ENCODE measurements at regions not wholly inside any gene's neighbourhood (a gene's known extent, or its start where the extent isn't known, plus 50 kb on each side); places are given as distances from the start of the nearest gene placed in this dataset.
A peak's percentile ranks its signal among the peaks of the same experiment; 100 is the strongest.

DNA sequence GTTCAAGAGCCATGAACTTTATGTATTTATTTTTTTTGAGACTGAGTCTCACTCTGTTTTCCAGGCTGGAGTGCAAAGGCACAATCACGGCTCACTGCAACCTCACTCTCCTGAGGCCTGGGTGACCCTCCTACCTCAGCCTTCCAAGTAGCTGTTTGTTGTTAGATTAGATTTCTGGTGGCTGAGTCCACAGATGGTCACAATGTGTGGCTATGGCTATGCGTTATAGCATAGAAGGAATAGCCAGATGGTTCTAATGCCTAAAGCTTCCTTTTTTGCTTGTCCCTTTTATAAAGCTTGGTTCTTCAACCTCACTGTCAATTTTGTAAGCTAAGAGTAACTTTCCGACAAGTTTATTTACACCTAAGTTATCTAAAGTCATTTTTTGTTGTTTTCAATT is 62.3 kb upstream of the FMN2 start:
- Histone ChIP-seq H3K36me3 (ENCODE audit: control insufficient read depth, insufficient read depth, low read length) (no peaks in the 10 kb centered on the region), H3K18ac (ENCODE audit: low read depth, low read length) (peak overlapping the region; percentile 85), H3K56ac (ENCODE audit: extremely low read depth, insufficient read depth, low read length) (peak overlapping the region; percentile 38; the same call in 1 of the 2 replicates), H2BK15ac (ENCODE audit: low read depth, low read length) (peak overlapping the region; percentile 65; the same call in 2 of the 3 replicates), H3K9me1 (ENCODE audit: insufficient read depth, low read length) (0 out of 2 replicates have a peak, but pooled peaks cover 3% of the 10 kb centered on the region), H2AK9ac (replicated peaks; ENCODE audit: low read depth, low read length, poor library complexity) (no peak overlapping the region), H3K27me3 (ENCODE audit: control insufficient read depth, insufficient read depth, low read length) (no peaks in the 10 kb centered on the region), H2BK20ac (ENCODE audit: low read depth, low read length) (peak overlapping the region; percentile 83), H2BK5ac (ENCODE audit: low read depth, low read length, poor library complexity, severe bottlenecking) (peak overlapping the region; percentile 75), H3K4me3 (ENCODE audit: insufficient read depth, low read depth, low read length) (no peak overlapping the region), H3K79me1 (ENCODE audit: low read depth in 1 of 2, low read length in 2 of 2) (no peaks in the 10 kb centered on the region; a peak in 1 of 4 replicates), H3K4me2 (ENCODE audit: low read depth, low read length) (no peak overlapping the region), H3K4ac (ENCODE audit: low read depth, low read length) (peak overlapping the region; percentile 77), H2AK5ac (ENCODE audit: low read depth, low read length) (peak overlapping the region; percentile 30; the same call in 1 of the 2 replicates), H4K20me1 (ENCODE audit: insufficient read depth, low read length) (no peaks in the 10 kb centered on the region), H3K27ac (ENCODE audit: insufficient read depth, low read length) (peak overlapping the region; percentile 0; the same call in 1 of the 2 replicates), H4K8ac (ENCODE audit: low read depth in 2 of 2, low read length in 2 of 2) (peak overlapping the region; percentile 75 to 89; a peak in 3 of 4 replicates), H4K91ac (ENCODE audit: insufficient read depth, low read depth, low read length) (peak overlapping the region; percentile 77), H4K5ac (ENCODE audit: low read depth, low read length) (peak overlapping the region; percentile 80; the same call in 1 of the 2 replicates), H3K14ac (replicated peaks; ENCODE audit: low read depth, low read length) (peak overlapping the region; percentile 28; the same call in 1 of the 2 replicates), H3K4me1 (ENCODE audit: control insufficient read depth, insufficient read depth, low read length) (peaks cover 10% of the 10 kb centered on the region), H3K23ac (ENCODE audit: low read depth, low read length) (0 out of 2 replicates have a peak overlapping the region, but pooled peaks have one; percentile 57), H2AFZ (replicated peaks; ENCODE audit: low read length, poor library complexity) (no peak overlapping the region), H3K9ac (ENCODE audit: low read depth, low read length) (no peak overlapping the region), H2BK120ac (ENCODE audit: low read depth, low read length) (peak overlapping the region; percentile 82), H3K9me3 (ENCODE audit: control insufficient read depth, insufficient read depth, low read length) (no peaks in the 10 kb centered on the region)
- dilution Hi-C loops (cut with HindIII; ENCODE audit: low sequenced_read_pairs, unreplicated experiment) (loop anchor here (25.0 kb wide), 1 partner anchor 158 kb away; no protein-coding TSS in a partner anchor), intact Hi-C loops (cut with micrococcal nuclease) (loop anchor here (5.0 to 10.0 kb wide), 5 partner anchors 143 to 1455 kb away; partner anchors contain the start of gene GREM2), in situ Hi-C loops (cut with MboI; ENCODE audit: low sequenced_read_pairs) (loop anchor here (5.0 kb wide), 2 partner anchors 158 to 663 kb away; no protein-coding TSS in a partner anchor)
- POLR2A ChIA-PET (ENCODE audit: unreplicated experiment) = no interaction called here
- WGBS, 2 experiments (ENCODE audit: extremely low coverage in 2 of 2, insufficient read length in 1 of 2) = no CpG with 5 or more reads among the region's 3 CpGs
- peak; percentile 62 for DNase-seq
- CTCF ChIA-PET = interaction anchor here (0.8 to 1.3 kb wide), 4 partner anchors 63 to 662 kb away, joined by 3 to 4 read pairs (median 4); partner anchors contain the start of gene FMN2
- no TSS peak for BruUV-seq (replicated peaks)
- TF ChIP-seq MXI1 (IDR thresholded peaks at IDR 0.05; ENCODE audit: borderline replicate concordance, low read depth, low read length) (no peak), RCOR1 (IDR thresholded peaks at IDR 0.05; ENCODE audit: insufficient replicate concordance, low read length) (no peak), MAZ (IDR thresholded peaks at IDR 0.05; ENCODE audit: borderline replicate concordance, low read depth, low read length) (no peak), NFE2L2 (IDR thresholded peaks at IDR 0.05; ENCODE audit: low read depth, low read length) (no peak), CEBPB (IDR thresholded peaks at IDR 0.05; ENCODE audit: low read depth, low read length) (no peak), RFX5 (IDR thresholded peaks at IDR 0.05; ENCODE audit: low read depth, low read length) (no peak), POLR2A (IDR thresholded peaks at IDR 0.05; ENCODE audit: low read depth, low read length) (no peak), CHD1 (IDR thresholded peaks at IDR 0.05; ENCODE audit: low read depth, low read length) (no peak), SMC3 (IDR thresholded peaks at IDR 0.05; ENCODE audit: low read depth, low read length) (no peak), BHLHE40 (IDR thresholded peaks at IDR 0.05; ENCODE audit: low read depth, low read length) (no peak), RAD21 (IDR thresholded peaks at IDR 0.05; ENCODE audit: low read length) (no peak), MAFK (IDR thresholded peaks at IDR 0.05; ENCODE audit: low read depth, low read length) (no peak), FOS (IDR thresholded peaks at IDR 0.05; ENCODE audit: low read depth, low read length) (no peak)
- TF ChIP-seq, protein P1, sequence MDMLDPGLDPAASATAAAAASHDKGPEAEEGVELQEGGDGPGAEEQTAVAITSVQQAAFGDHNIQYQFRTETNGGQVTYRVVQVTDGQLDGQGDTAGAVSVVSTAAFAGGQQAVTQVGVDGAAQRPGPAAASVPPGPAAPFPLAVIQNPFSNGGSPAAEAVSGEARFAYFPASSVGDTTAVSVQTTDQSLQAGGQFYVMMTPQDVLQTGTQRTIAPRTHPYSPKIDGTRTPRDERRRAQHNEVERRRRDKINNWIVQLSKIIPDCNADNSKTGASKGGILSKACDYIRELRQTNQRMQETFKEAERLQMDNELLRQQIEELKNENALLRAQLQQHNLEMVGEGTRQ (IDR thresholded peaks at IDR 0.05; ENCODE audit: low read depth, low read length) = no peak
- TF ChIP-seq, protein P2, sequence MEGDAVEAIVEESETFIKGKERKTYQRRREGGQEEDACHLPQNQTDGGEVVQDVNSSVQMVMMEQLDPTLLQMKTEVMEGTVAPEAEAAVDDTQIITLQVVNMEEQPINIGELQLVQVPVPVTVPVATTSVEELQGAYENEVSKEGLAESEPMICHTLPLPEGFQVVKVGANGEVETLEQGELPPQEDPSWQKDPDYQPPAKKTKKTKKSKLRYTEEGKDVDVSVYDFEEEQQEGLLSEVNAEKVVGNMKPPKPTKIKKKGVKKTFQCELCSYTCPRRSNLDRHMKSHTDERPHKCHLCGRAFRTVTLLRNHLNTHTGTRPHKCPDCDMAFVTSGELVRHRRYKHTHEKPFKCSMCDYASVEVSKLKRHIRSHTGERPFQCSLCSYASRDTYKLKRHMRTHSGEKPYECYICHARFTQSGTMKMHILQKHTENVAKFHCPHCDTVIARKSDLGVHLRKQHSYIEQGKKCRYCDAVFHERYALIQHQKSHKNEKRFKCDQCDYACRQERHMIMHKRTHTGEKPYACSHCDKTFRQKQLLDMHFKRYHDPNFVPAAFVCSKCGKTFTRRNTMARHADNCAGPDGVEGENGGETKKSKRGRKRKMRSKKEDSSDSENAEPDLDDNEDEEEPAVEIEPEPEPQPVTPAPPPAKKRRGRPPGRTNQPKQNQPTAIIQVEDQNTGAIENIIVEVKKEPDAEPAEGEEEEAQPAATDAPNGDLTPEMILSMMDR (conservative IDR thresholded peaks at IDR 0.05; ENCODE audit: low read depth, low read length) = no peak
- TF ChIP-seq, protein P3, sequence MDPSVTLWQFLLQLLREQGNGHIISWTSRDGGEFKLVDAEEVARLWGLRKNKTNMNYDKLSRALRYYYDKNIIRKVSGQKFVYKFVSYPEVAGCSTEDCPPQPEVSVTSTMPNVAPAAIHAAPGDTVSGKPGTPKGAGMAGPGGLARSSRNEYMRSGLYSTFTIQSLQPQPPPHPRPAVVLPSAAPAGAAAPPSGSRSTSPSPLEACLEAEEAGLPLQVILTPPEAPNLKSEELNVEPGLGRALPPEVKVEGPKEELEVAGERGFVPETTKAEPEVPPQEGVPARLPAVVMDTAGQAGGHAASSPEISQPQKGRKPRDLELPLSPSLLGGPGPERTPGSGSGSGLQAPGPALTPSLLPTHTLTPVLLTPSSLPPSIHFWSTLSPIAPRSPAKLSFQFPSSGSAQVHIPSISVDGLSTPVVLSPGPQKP (IDR thresholded peaks at IDR 0.05; ENCODE audit: borderline replicate concordance, low read depth, low read length) = no peak
- ATAC-seq (ENCODE audit: low read depth) = peak; percentile 15

All from IMR-90 (cell line).